ENCODE measurements at regions not wholly inside any gene's neighbourhood (a gene's known extent, or its start where the extent isn't known, plus 50 kb on each side); places are given as distances from the start of the nearest gene placed in this dataset.

DNA sequence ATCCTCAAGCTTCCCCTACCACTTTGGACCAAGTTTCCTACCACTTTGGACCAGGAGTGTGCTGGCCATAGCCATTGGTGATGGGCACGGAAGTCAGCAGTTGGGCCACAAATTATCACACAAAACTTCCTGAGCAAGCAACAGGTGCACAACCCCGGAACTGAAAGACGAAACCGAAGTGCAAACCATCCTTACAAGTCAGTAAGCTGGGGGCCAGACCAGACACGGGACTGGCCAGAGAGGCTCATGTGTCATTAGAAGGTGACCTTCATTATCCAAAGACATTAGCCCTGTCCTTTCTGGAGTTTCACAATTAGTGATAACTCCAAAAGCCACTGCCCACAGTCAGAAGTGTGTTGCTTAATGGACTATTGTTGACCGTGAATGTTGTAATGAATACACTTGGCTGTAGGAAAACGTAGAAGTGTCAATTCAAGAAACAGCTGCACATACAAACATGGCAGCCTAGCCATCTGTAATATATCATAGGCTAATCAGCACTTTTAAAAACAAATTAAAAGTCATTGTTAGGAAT, 244.1 kb upstream of the IRS2 start:
- ATAC-seq (ENCODE audit: insufficient read depth, low FRiP score) (no peak), DNase-seq (no peak)
- H3K9me3 ChIP-seq (ENCODE audit: control insufficient read depth in 4 of 4, insufficient read depth in 3 of 4, low read length in 3 of 4) = no peaks in the 10 kb centered on the region
- WGBS, 2 donors = 73 to 80% methylated on average over 7 of the region's 7 CpGs
- TF ChIP-seq, protein P1, sequence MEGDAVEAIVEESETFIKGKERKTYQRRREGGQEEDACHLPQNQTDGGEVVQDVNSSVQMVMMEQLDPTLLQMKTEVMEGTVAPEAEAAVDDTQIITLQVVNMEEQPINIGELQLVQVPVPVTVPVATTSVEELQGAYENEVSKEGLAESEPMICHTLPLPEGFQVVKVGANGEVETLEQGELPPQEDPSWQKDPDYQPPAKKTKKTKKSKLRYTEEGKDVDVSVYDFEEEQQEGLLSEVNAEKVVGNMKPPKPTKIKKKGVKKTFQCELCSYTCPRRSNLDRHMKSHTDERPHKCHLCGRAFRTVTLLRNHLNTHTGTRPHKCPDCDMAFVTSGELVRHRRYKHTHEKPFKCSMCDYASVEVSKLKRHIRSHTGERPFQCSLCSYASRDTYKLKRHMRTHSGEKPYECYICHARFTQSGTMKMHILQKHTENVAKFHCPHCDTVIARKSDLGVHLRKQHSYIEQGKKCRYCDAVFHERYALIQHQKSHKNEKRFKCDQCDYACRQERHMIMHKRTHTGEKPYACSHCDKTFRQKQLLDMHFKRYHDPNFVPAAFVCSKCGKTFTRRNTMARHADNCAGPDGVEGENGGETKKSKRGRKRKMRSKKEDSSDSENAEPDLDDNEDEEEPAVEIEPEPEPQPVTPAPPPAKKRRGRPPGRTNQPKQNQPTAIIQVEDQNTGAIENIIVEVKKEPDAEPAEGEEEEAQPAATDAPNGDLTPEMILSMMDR (IDR thresholded peaks at IDR 0.05; ENCODE audit: control extremely low read depth, extremely low read depth) = no peak
- no peaks in the 10 kb centered on the region for H3K4me1 ChIP-seq (ENCODE audit: control insufficient read depth in 5 of 5, insufficient read depth in 5 of 5, low read length in 5 of 5)
- no peaks in the 10 kb centered on the region for H3K27me3 ChIP-seq (ENCODE audit: control insufficient read depth in 3 of 3, insufficient read depth in 3 of 3, low read length in 2 of 3)
- no peak overlapping the region for H3K4me3 ChIP-seq
- H3K9ac ChIP-seq (ENCODE audit: insufficient read depth in 1 of 2, low read length in 2 of 2) = no peak overlapping the region
- no peak overlapping the region for H3K27ac ChIP-seq (ENCODE audit: low read depth in 1 of 2, low read length in 1 of 2)
- H3K36me3 ChIP-seq (ENCODE audit: control insufficient read depth in 4 of 4, insufficient read depth in 4 of 4, low read length in 4 of 4) = no peaks in the 10 kb centered on the region

DNA sequence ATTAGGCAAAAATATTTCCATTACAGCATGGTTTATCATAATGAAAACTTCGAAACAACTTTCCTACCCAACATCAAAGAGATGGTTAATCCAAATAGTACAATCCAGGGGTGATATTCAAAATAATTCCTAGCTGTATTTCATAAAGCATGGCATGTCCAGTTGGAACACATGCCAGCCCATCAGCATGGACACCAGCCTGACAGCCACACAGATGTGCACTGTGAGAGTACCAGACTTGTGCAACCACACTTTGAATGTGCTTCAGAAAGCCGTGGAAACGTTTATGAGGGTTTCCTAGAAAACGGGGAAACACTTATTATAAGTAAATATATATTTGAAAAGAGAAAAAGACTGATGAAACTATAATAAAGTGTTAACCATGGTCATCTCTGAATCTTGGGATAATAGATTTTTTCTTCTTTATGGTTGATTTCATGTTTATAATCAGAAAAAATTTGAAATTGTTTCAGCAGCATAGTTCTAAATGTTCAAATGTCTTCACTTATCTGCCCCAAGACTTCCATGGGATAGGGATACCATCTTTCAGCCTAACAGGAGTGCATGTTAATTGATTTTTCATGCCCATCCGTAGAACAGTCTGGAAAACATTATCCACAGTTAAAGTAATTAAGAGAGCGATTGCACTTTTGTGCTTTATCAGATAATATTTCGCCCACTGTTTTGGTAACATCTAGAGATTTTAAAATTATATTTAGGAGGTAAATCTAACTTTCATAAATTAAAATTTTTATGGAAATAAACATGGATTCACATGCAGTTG, 242.6 kb upstream of the IRS2 start:
- Histone ChIP-seq H3K4me1 (ENCODE audit: control insufficient read depth in 5 of 5, insufficient read depth in 5 of 5, low read length in 5 of 5) (peaks cover 0 to 2% (median 0%) of the 10 kb centered on the region in 5 donors), H3K4me3 (no peak overlapping the region), H3K27me3 (ENCODE audit: control insufficient read depth in 3 of 3, insufficient read depth in 3 of 3, low read length in 2 of 3) (no peaks in the 10 kb centered on the region), H3K27ac (ENCODE audit: low read depth in 1 of 2, low read length in 1 of 2) (no peak overlapping the region), H3K36me3 (ENCODE audit: control insufficient read depth in 4 of 4, insufficient read depth in 4 of 4, low read length in 4 of 4) (no peaks in the 10 kb centered on the region), H3K9me3 (ENCODE audit: control insufficient read depth in 4 of 4, insufficient read depth in 3 of 4, low read length in 3 of 4) (no peaks in the 10 kb centered on the region), H3K9ac (ENCODE audit: insufficient read depth in 1 of 2, low read length in 2 of 2) (no peak overlapping the region)
- WGBS, 2 donors = 78 to 81% methylated on average over 7 of the region's 7 CpGs
- DNase-seq = no peak
- ATAC-seq (ENCODE audit: insufficient read depth, low FRiP score) = no peak
- TF ChIP-seq, protein P1 (IDR thresholded peaks at IDR 0.05; ENCODE audit: control extremely low read depth, extremely low read depth) = no peak

DNA sequence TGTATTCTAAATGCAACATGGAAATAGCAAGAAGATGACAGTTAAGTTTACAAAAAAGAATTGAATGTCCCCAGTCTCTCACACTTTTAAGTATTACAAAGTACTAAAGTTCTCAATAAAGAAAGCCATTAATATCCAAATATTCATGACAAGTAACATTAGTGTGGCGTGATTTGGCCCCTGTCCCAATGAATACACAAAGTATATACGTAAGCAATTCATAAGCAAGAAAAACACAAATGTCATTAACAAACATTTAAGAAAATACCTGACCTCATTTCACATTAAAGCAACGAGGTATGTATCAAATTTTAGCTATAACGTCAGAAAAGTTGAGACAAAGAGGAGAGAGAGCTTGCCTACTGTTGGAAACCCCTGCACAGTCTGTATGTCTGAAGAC, 241.9 kb upstream of the IRS2 start:
- ATAC-seq (ENCODE audit: insufficient read depth, low FRiP score) (no peak), DNase-seq (no peak)
- Histone ChIP-seq H3K4me3 (no peak overlapping the region), H3K4me1 (ENCODE audit: control insufficient read depth in 5 of 5, insufficient read depth in 5 of 5, low read length in 5 of 5) (peaks cover 0 to 3% (median 0%) of the 10 kb centered on the region in 5 donors), H3K36me3 (ENCODE audit: control insufficient read depth in 4 of 4, insufficient read depth in 4 of 4, low read length in 4 of 4) (no peaks in the 10 kb centered on the region), H3K27ac (ENCODE audit: low read depth in 1 of 2, low read length in 1 of 2) (no peak overlapping the region), H3K9me3 (ENCODE audit: control insufficient read depth in 4 of 4, insufficient read depth in 3 of 4, low read length in 3 of 4) (no peaks in the 10 kb centered on the region), H3K27me3 (ENCODE audit: control insufficient read depth in 3 of 3, insufficient read depth in 3 of 3, low read length in 2 of 3) (no peaks in the 10 kb centered on the region), H3K9ac (ENCODE audit: insufficient read depth in 1 of 2, low read length in 2 of 2) (no peak overlapping the region)
- TF ChIP-seq, protein P1 (IDR thresholded peaks at IDR 0.05; ENCODE audit: control extremely low read depth, extremely low read depth) = no peak
- 68 to 77% methylated on average over 4 of the region's 4 CpGs for WGBS, 2 donors
